GM12878 (cell line): ENCODE measurements at regions not wholly inside any gene's neighbourhood (a gene's known extent, or its start where the extent isn't known, plus 50 kb on each side); places are given as distances from the start of the nearest gene placed in this dataset.

Experiments
- ATAC-seq: fragments of 200-7000 bp; cut with Tn5 transposase; 3 replicates; pipeline ENCODE4 v1.9.1; 2020; ENCODE audit warnings: mild to moderate bottlenecking, moderate library complexity
- BruUV-seq: library from RNA; stranded (reverse); fragments of 400-500 nt; replicated peaks from 2 replicates; lab custom pipeline; 2021; lab: Mats Ljungman, UMichigan
- CTCF ChIA-PET: fragments of 300-600 bp; sonication (Branson Sonifier 250); formaldehyde crosslinking; extraction: SDS; loops from one replicate; lab custom pipeline; 2021; ENCODE audit warnings: inconsistent platforms; lab: Yijun Ruan, JAX
- POLR2A ChIA-PET: fragments of 350-600 bp; formaldehyde crosslinking; extraction: SDS; loops from one replicate; lab custom pipeline; 2021; ENCODE audit warnings: inconsistent platforms; lab: Charles Lee
- RAD21 ChIA-PET: fragments of 300-600 bp; sonication (Branson Sonifier 250); formaldehyde crosslinking; loops from one replicate; lab custom pipeline; 2023; ENCODE audit warnings: antibody characterized with exemption; ENCODE audit not compliant: unreplicated experiment; lab: Charles Lee
- SMC1A ChIA-PET: fragments of 300-600 bp; sonication (Branson Sonifier 250); formaldehyde crosslinking; loops from one replicate; lab custom pipeline; 2023; ENCODE audit not compliant: unreplicated experiment, uncharacterized antibody; lab: Charles Lee
- DNase-seq: peaks from one replicate; pipeline ENCODE4 v3.0.0-alpha.2; 2011; ENCODE audit warnings: low read depth, low spot score
- FAIRE-seq: peaks from 3 replicates; lab custom pipeline; 2011; peaks lifted over from hg19 to GRCh38; lab: Jason Lieb, UNC
- H2AFZ ChIP-seq: 2 replicates; pipeline ENCODE4 v1.6.0; 2011; ENCODE audit warnings: low read depth, low read length, control low read depth; ENCODE audit not compliant: control insufficient read depth
- H3K27ac ChIP-seq: 2 replicates; pipeline ENCODE4 v1.5.1; 2011; ENCODE audit warnings: control low read depth; ENCODE audit not compliant: control insufficient read depth, insufficient read depth
- H3K27me3 ChIP-seq, 2 experiments: replicated peaks in 1 of 2; 2 replicates each; pipeline versions ENCODE4 v1.6.0 to v1.6.1; 2011; ENCODE audit warnings: low read length in 1 of 2; ENCODE audit not compliant: control insufficient read depth in 2 of 2, insufficient read depth in 2 of 2
- H3K36me3 ChIP-seq, 2 experiments: 2 replicates each; pipeline ENCODE4 v1.5.1; 2011; ENCODE audit warnings: low read length in 1 of 2; ENCODE audit not compliant: control insufficient read depth in 2 of 2, insufficient read depth in 2 of 2
- H3K4me1 ChIP-seq: 2 replicates; pipeline ENCODE4 v1.6.1; 2011; ENCODE audit warnings: mild to moderate bottlenecking, low read length, moderate library complexity, mixed read lengths; ENCODE audit not compliant: control insufficient read depth, insufficient read depth
- H3K4me2 ChIP-seq: 2 replicates; pipeline ENCODE4 v1.6.0; 2011; ENCODE audit warnings: control low read depth; ENCODE audit not compliant: control insufficient read depth, insufficient read depth
- H3K4me3 ChIP-seq: fragments of 200-600 bp; sonication (generic); 2 replicates; pipeline ENCODE4 v1.5.1; 2016
- H3K79me2 ChIP-seq: 2 replicates; pipeline ENCODE4 v1.6.0; 2011; ENCODE audit warnings: low read length; ENCODE audit not compliant: control insufficient read depth, insufficient read depth
- H3K9ac ChIP-seq: 2 replicates; pipeline ENCODE4 v1.8.0; 2011; ENCODE audit warnings: low read length, control low read depth, mixed read lengths; ENCODE audit not compliant: control insufficient read depth, insufficient read depth
- H3K9me3 ChIP-seq: replicated peaks from 3 replicates; pipeline ENCODE4 v1.5.1; 2011; ENCODE audit warnings: mild to moderate bottlenecking, low read length; ENCODE audit not compliant: control insufficient read depth, insufficient read depth
- H4K20me1 ChIP-seq: 2 replicates; pipeline ENCODE4 v1.6.0; 2011; ENCODE audit not compliant: control insufficient read depth, insufficient read depth
- ATF7 ChIP-seq: fragments of 450-650 bp; IDR thresholded peaks from 2 replicates; pipeline ENCODE4 v1.6.1; 2016; ENCODE audit warnings: low read depth, mild to moderate bottlenecking
- CBFB ChIP-seq: IDR thresholded peaks from 2 replicates; pipeline ENCODE4 v1.6.1; 2016; ENCODE audit warnings: antibody characterized with exemption, low read depth
- EZH2 ChIP-seq: IDR thresholded peaks from 2 replicates; pipeline ENCODE4 v1.6.1; 2012; ENCODE audit warnings: low read depth, mild to moderate bottlenecking, control low read depth, inconsistent platforms, low read length, borderline replicate concordance; ENCODE audit not compliant: control insufficient read depth
- FOS ChIP-seq: IDR thresholded peaks from 3 replicates; pipeline ENCODE4 v1.6.1; 2011; ENCODE audit warnings: borderline replicate concordance; ENCODE audit not compliant: insufficient read length; ENCODE audit errors: extremely low read depth
- IKZF1 ChIP-seq: fragments of 450-650 bp; conservative IDR thresholded peaks from 2 replicates; pipeline ENCODE4 v1.6.1; 2017; ENCODE audit warnings: antibody characterized with exemption, mild to moderate bottlenecking
- KLF5 ChIP-seq: fragments of 450-650 bp; IDR thresholded peaks from 2 replicates; pipeline ENCODE4 v1.6.1; 2014; ENCODE audit warnings: mild to moderate bottlenecking; ENCODE audit not compliant: partially characterized antibody
- MTA3 ChIP-seq: IDR thresholded peaks from 2 replicates; pipeline ENCODE4 v1.6.1; 2012; ENCODE audit warnings: low read length, inconsistent platforms, borderline replicate concordance
- SUPT20H ChIP-seq: IDR thresholded peaks from 2 replicates; pipeline ENCODE4 v1.6.1; 2011; ENCODE audit warnings: low read depth, mild to moderate bottlenecking, low read length, moderate library complexity, borderline replicate concordance; ENCODE audit not compliant: control insufficient read depth
- TCF7 ChIP-seq: IDR thresholded peaks from 2 replicates; pipeline ENCODE4 v1.6.1; 2014; ENCODE audit warnings: antibody characterized with exemption, borderline replicate concordance
- WGBS: methylation state at CpG from one replicate; pipeline ENCODE4 v1.1.6; 2016; ENCODE audit warnings: low lambda C conversion rate; ENCODE audit not compliant: insufficient replicate concordance, insufficient coverage; ENCODE audit errors: missing lambda C conversion rate; 5-methylcytosine and 5-hydroxymethylcytosine counted together
- in situ Hi-C: fragments of 300-500 bp; cut with MboI; formaldehyde crosslinking; loops from 9 replicates; pipeline ENCODE4 v1.14.3; 2018; ENCODE audit warnings: mixed read lengths
- intact Hi-C: fragments of 100-400 bp; cut with micrococcal nuclease; formaldehyde crosslinking; loops from one replicate; pipeline ENCODE4 v1.14.2; 2022; ENCODE audit not compliant: unreplicated experiment
- TF ChIP-seq, protein P1 (sequence below): fragments of 150-350 bp; IDR thresholded peaks from 2 replicates; pipeline ENCODE4 v1.6.1; 2014; ENCODE audit warnings: mild to moderate bottlenecking, low read depth, low read length

DNA sequence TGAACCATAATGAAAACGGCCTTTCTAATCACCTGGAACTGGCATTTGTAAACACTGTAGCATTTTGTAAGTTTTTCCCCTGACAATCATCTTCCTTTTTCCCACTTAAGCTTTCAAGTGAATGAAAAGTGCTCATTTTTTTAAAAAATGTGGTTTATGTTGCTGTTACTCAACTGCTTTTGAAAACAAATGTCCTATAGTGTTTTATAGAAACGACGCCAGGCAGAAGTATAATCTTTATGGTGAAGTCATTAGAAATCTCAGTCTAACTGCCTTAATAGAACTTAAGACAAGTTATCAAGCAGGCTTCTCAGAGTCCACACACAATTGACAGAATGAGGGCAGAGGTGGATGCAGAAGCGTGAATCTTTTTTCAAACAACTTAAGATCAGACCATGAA lies 442.3 kb downstream of the KLF12 start:
- TF ChIP-seq, protein P1, sequence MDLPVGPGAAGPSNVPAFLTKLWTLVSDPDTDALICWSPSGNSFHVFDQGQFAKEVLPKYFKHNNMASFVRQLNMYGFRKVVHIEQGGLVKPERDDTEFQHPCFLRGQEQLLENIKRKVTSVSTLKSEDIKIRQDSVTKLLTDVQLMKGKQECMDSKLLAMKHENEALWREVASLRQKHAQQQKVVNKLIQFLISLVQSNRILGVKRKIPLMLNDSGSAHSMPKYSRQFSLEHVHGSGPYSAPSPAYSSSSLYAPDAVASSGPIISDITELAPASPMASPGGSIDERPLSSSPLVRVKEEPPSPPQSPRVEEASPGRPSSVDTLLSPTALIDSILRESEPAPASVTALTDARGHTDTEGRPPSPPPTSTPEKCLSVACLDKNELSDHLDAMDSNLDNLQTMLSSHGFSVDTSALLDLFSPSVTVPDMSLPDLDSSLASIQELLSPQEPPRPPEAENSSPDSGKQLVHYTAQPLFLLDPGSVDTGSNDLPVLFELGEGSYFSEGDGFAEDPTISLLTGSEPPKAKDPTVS = no peak
- TF ChIP-seq ATF7 (no peak), IKZF1 (no peak), EZH2 (no peak), MTA3 (no peak), TCF7 (no peak), CBFB (no peak), SUPT20H (no peak), KLF5 (no peak), FOS (no peak)
- H3K4me2 ChIP-seq = no peak overlapping the region
- H3K36me3 ChIP-seq = no peaks in the 10 kb centered on the region
- intact Hi-C loops (no loop called here), in situ Hi-C loops (no loop called here)
- no peak overlapping the region for H2AFZ ChIP-seq
- H3K9ac ChIP-seq = no peak overlapping the region
- BruUV-seq = no TSS peak
- H3K79me2 ChIP-seq = no peaks in the 10 kb centered on the region
- RAD21 ChIA-PET = no interaction called here
- WGBS = 84% methylated on average over 4 of the region's 4 CpGs
- CTCF ChIA-PET = no interaction called here
- no peaks in the 10 kb centered on the region for H3K9me3 ChIP-seq
- H3K4me3 ChIP-seq = no peak overlapping the region
- DNase-seq = no peak
- no peak overlapping the region for H3K27ac ChIP-seq
- no peak for ATAC-seq
- SMC1A ChIA-PET = interaction anchor here (1.5 kb wide), 1 partner anchor 9 kb away, joined by 3 read pairs; no protein-coding TSS in a partner anchor
- H4K20me1 ChIP-seq = no peaks in the 10 kb centered on the region
- FAIRE-seq = no peak
- POLR2A ChIA-PET = no interaction called here
- no peaks in the 10 kb centered on the region for H3K4me1 ChIP-seq
- H3K27me3 ChIP-seq = no peaks in the 10 kb centered on the region
